Keratinocyte (primary cell): ENCODE measurements at regions not wholly inside any gene's neighbourhood (a gene's known extent, or its start where the extent isn't known, plus 50 kb on each side); places are given as distances from the start of the nearest gene placed in this dataset.

Experiments used
- DNase-seq: peaks from one replicate; pipeline ENCODE4 v3.0.0-alpha.2; 2011; ENCODE audit warnings: low read depth, missing footprints, low spot score
- FAIRE-seq: peaks from 2 replicates; lab custom pipeline; 2011; peaks lifted over from hg19 to GRCh38; lab: Jason Lieb, UNC
- H2AFZ ChIP-seq: 2 replicates; pipeline ENCODE4 v1.6.0; 2012; ENCODE audit warnings: low read length, control low read depth, inconsistent platforms; ENCODE audit not compliant: control insufficient read depth
- H3K27ac ChIP-seq: 2 replicates; pipeline ENCODE4 v1.5.1; 2011; ENCODE audit warnings: low read length; ENCODE audit not compliant: control insufficient read depth, insufficient read depth
- H3K27me3 ChIP-seq: 3 replicates; pipeline ENCODE4 v1.6.0; 2011; ENCODE audit warnings: low read length; ENCODE audit not compliant: control insufficient read depth, insufficient read depth; ENCODE audit errors: extremely low read depth
- H3K36me3 ChIP-seq, 2 experiments: 2 replicates in 1 of 2; 3 replicates in 1 of 2; pipeline ENCODE4 v1.5.1; 2011; ENCODE audit warnings: low read length in 2 of 2, mild to moderate bottlenecking in 1 of 2; ENCODE audit not compliant: control insufficient read depth in 2 of 2, insufficient read depth in 2 of 2; ENCODE audit errors: extremely low read depth in 1 of 2
- H3K4me1 ChIP-seq: 3 replicates; pipeline ENCODE4 v1.5.1; 2011; ENCODE audit warnings: low read length; ENCODE audit not compliant: control insufficient read depth, insufficient read depth; ENCODE audit errors: extremely low read depth
- H3K4me2 ChIP-seq: 3 replicates; pipeline ENCODE4 v1.6.0; 2011; ENCODE audit warnings: low read depth, low read length; ENCODE audit not compliant: control insufficient read depth, insufficient read depth; ENCODE audit errors: extremely low read depth
- H3K4me3 ChIP-seq, 3 experiments: fragments of 200-600 bp in 1 of 3; sonication (generic) in 1 of 3; 2 replicates in 2 of 3; 3 replicates in 1 of 3; pipeline ENCODE4 v1.5.1; 2011 to 2016; ENCODE audit warnings: low read length in 3 of 3, mild to moderate bottlenecking in 3 of 3, control low read depth in 2 of 3, inconsistent platforms in 1 of 3, low read depth in 1 of 3, mixed read lengths in 1 of 3, mixed run types in 1 of 3, moderate library complexity in 1 of 3; ENCODE audit not compliant: control insufficient read depth in 2 of 3, insufficient read depth in 2 of 3; ENCODE audit errors: extremely low read depth in 1 of 3
- H3K79me2 ChIP-seq: 2 replicates; pipeline ENCODE4 v1.6.0; 2012; ENCODE audit warnings: low read length; ENCODE audit not compliant: control insufficient read depth, insufficient read depth
- H3K9ac ChIP-seq: 3 replicates; pipeline ENCODE4 v1.6.0; 2011; ENCODE audit warnings: low read length; ENCODE audit not compliant: control insufficient read depth, insufficient read depth; ENCODE audit errors: extremely low read depth
- H3K9me1 ChIP-seq: 3 replicates; pipeline ENCODE4 v1.6.0; 2011; ENCODE audit warnings: low read length; ENCODE audit not compliant: control insufficient read depth, insufficient read depth; ENCODE audit errors: extremely low read depth
- H3K9me3 ChIP-seq: 2 replicates; pipeline ENCODE4 v1.5.1; 2012; ENCODE audit warnings: low read depth, low read length; ENCODE audit not compliant: control insufficient read depth
- H4K20me1 ChIP-seq: 3 replicates; pipeline ENCODE4 v1.6.0; 2011; ENCODE audit warnings: low read length; ENCODE audit not compliant: control insufficient read depth, insufficient read depth; ENCODE audit errors: extremely low read depth
- CTCF ChIP-seq, 3 experiments: IDR thresholded peaks in 1 of 3; conservative IDR thresholded peaks in 1 of 3; optimal IDR thresholded peaks in 1 of 3; 2 replicates in 2 of 3; 3 replicates in 1 of 3; pipeline versions ENCODE3 to v1.5.1; 2011; ENCODE audit warnings: low read length in 3 of 3, mild to moderate bottlenecking in 3 of 3, moderate library complexity in 2 of 3, control low read depth in 1 of 3, inconsistent platforms in 1 of 3; ENCODE audit not compliant: insufficient read depth in 2 of 3; ENCODE audit errors: extremely low read depth in 1 of 3
- EZH2 ChIP-seq: IDR thresholded peaks from one replicate; pipeline ENCODE4 v1.6.1; 2012; ENCODE audit warnings: inconsistent platforms, mild to moderate bottlenecking, low read length, moderate library complexity
- dilution Hi-C: fragments of 300-500 bp; cut with MboI; formaldehyde crosslinking; loops from one replicate; pipeline ENCODE4 v1.7.0; 2020; ENCODE audit warnings: low sequenced_read_pairs; ENCODE audit not compliant: extremely low pct_ligation_motif_present

- no peaks in the 10 kb centered on the region for H3K36me3 ChIP-seq
- H3K9me3 ChIP-seq, result no peaks in the 10 kb centered on the region
- no peaks in the 10 kb centered on the region for H3K9me1 ChIP-seq
- dilution Hi-C loops, result no loop called here
- H3K27ac ChIP-seq, result no peak overlapping the region
- peak overlapping the region; percentile 41 for H3K4me2 ChIP-seq
- H4K20me1 ChIP-seq, result no peaks in the 10 kb centered on the region
- H3K4me1 ChIP-seq, result no peaks in the 10 kb centered on the region
- H3K4me3 ChIP-seq, result peak overlapping the region in 1 of 3 experiments; percentile 13
- H3K27me3 ChIP-seq, result peaks cover 56% of the 10 kb centered on the region
- no peak for TF ChIP-seq EZH2
- TF ChIP-seq CTCF (optimal IDR thresholded peaks at IDR 0.05 in 1 of 3, IDR thresholded peaks at IDR 0.05 in 1 of 3, conservative IDR thresholded peaks at IDR 0.05 in 1 of 3; ENCODE audit: extremely low read depth in 1 of 3, insufficient read depth in 2 of 3, low read length in 3 of 3), result no peak
- no peak for FAIRE-seq
- H2AFZ ChIP-seq, result peak overlapping the region; percentile 15
- H3K79me2 ChIP-seq, result no peaks in the 10 kb centered on the region
- no peak for DNase-seq
- H3K9ac ChIP-seq, result no peak overlapping the region
Measured at GRCh38 chr17:36722121-36722902, 120.9 kb downstream of the MRM1 start.

- TF ChIP-seq EZH2 (no peak), CTCF (optimal IDR thresholded peaks at IDR 0.05 in 1 of 3, IDR thresholded peaks at IDR 0.05 in 1 of 3, conservative IDR thresholded peaks at IDR 0.05 in 1 of 3; ENCODE audit: extremely low read depth in 1 of 3, insufficient read depth in 2 of 3, low read length in 3 of 3) (no peak)
- Histone ChIP-seq H3K4me3 (no peak overlapping the region), H3K9me1 (no peaks in the 10 kb centered on the region), H2AFZ (no peak overlapping the region), H3K9ac (no peak overlapping the region), H3K79me2 (no peaks in the 10 kb centered on the region), H4K20me1 (no peaks in the 10 kb centered on the region), H3K9me3 (no peaks in the 10 kb centered on the region), H3K4me2 (no peak overlapping the region), H3K27me3 (peaks cover 61% of the 10 kb centered on the region), H3K36me3 (no peaks in the 10 kb centered on the region), H3K4me1 (no peaks in the 10 kb centered on the region), H3K27ac (no peak overlapping the region)
- DNase-seq (no peak), FAIRE-seq (no peak)
- dilution Hi-C loops, result no loop called here
Measured at GRCh38 chr17:36722903-36723263, 121.5 kb downstream of the MRM1 start.
